HEK293 (cell line): ENCODE measurements at regions not wholly inside any gene's neighbourhood (a gene's known extent, or its start where the extent isn't known, plus 50 kb on each side); places are given as distances from the start of the nearest gene placed in this dataset.

Experiments
- CTCF ChIA-PET: fragments of 350-600 bp; formaldehyde crosslinking; extraction: SDS; loops from one replicate; lab custom pipeline; 2021; ENCODE audit warnings: antibody characterized with exemption; lab: Yijun Ruan, JAX
- POLR2A ChIA-PET: fragments of 300-600 bp; formaldehyde crosslinking; extraction: SDS; loops from one replicate; lab custom pipeline; 2020; ENCODE audit warnings: antibody characterized with exemption, inconsistent platforms; lab: Yijun Ruan, JAX
- H3K27ac ChIP-seq: fragments of 200-500 bp; sonication (Bioruptor generic); 2 replicates; pipeline ENCODE4 v1.5.1; 2014; ENCODE audit warnings: low read depth, low read length, control low read depth, inconsistent platforms; ENCODE audit errors: extremely low read depth
- H3K36me3 ChIP-seq, 2 experiments: fragments of 200-500 bp in 1 of 2; sonication (Bioruptor generic) in 1 of 2; 1 replicate in 1 of 2; 2 replicates in 1 of 2; pipeline ENCODE4 v1.5.1; 2014 to 2017; ENCODE audit warnings: inconsistent platforms in 2 of 2, low read length in 2 of 2; ENCODE audit not compliant: control insufficient read depth in 2 of 2, insufficient read depth in 1 of 2
- H3K4me1 ChIP-seq: fragments of 200-500 bp; sonication (Bioruptor generic); 2 replicates; pipeline ENCODE4 v1.5.1; 2014; ENCODE audit warnings: mild to moderate bottlenecking, low read length, inconsistent platforms; ENCODE audit not compliant: control insufficient read depth, insufficient read depth
- H3K4me3 ChIP-seq: 2 replicates; pipeline ENCODE4 v1.5.1; 2011; ENCODE audit warnings: low read depth, mild to moderate bottlenecking, control low read depth, low read length, moderate library complexity
- H3K9me3 ChIP-seq: fragments of 200-500 bp; sonication (Bioruptor generic); 2 replicates; pipeline ENCODE4 v1.5.1; 2014; ENCODE audit warnings: low read depth, low read length, inconsistent platforms; ENCODE audit not compliant: control insufficient read depth, insufficient read depth
- HOXD13 ChIP-seq: sonication (generic); formaldehyde crosslinking; IDR thresholded peaks from 2 replicates; pipeline ENCODE4 v1.8.0; 2022; ENCODE audit warnings: missing genetic modification reagents, borderline replicate concordance
- MEIS1 ChIP-seq: sonication (generic); formaldehyde crosslinking; IDR thresholded peaks from 2 replicates; pipeline ENCODE4 v1.8.1; 2022; ENCODE audit warnings: missing genetic modification reagents, mild to moderate bottlenecking, borderline replicate concordance
- SP7 ChIP-seq: fragments of 450-650 bp; formaldehyde crosslinking; IDR thresholded peaks from 2 replicates; pipeline ENCODE4 v1.5.1; 2016; ENCODE audit warnings: missing biosample characterization, missing genetic modification characterization
- ZBTB8A ChIP-seq: fragments of 450-650 bp; formaldehyde crosslinking; IDR thresholded peaks from 2 replicates; pipeline ENCODE4 v1.5.1; 2016; ENCODE audit warnings: missing biosample characterization, missing genetic modification characterization
- ZFHX2 ChIP-seq: fragments of 450-650 bp; formaldehyde crosslinking; conservative IDR thresholded peaks from 2 replicates; pipeline ENCODE4 v1.5.1; 2016; ENCODE audit warnings: missing biosample characterization, missing genetic modification characterization
- ZNF140 ChIP-seq: fragments of 450-650 bp; formaldehyde crosslinking; IDR thresholded peaks from 2 replicates; pipeline ENCODE4 v1.5.1; 2016; ENCODE audit warnings: missing biosample characterization, missing genetic modification characterization
- ZNF175 ChIP-seq: fragments of 450-650 bp; formaldehyde crosslinking; IDR thresholded peaks from 2 replicates; pipeline ENCODE4 v1.5.1; 2016; ENCODE audit warnings: missing biosample characterization, missing genetic modification characterization
- ZNF2 ChIP-seq: fragments of 450-650 bp; formaldehyde crosslinking; IDR thresholded peaks from 2 replicates; pipeline ENCODE4 v1.5.1; 2016; ENCODE audit warnings: missing biosample characterization, missing genetic modification characterization
- ZNF23 ChIP-seq: fragments of 450-650 bp; formaldehyde crosslinking; IDR thresholded peaks from 2 replicates; pipeline ENCODE4 v1.5.1; 2016; ENCODE audit warnings: missing biosample characterization, missing genetic modification characterization, borderline replicate concordance
- ZNF24 ChIP-seq: fragments of 450-650 bp; formaldehyde crosslinking; IDR thresholded peaks from 2 replicates; pipeline ENCODE4 v1.5.1; 2016; ENCODE audit warnings: missing biosample characterization, missing genetic modification characterization
- ZNF266 ChIP-seq: fragments of 450-650 bp; formaldehyde crosslinking; IDR thresholded peaks from 2 replicates; pipeline ENCODE4 v1.5.1; 2016; ENCODE audit warnings: missing biosample characterization, missing genetic modification characterization, low read depth
- ZNF501 ChIP-seq: fragments of 450-650 bp; formaldehyde crosslinking; IDR thresholded peaks from 2 replicates; pipeline ENCODE4 v1.5.1; 2016; ENCODE audit warnings: missing biosample characterization, missing genetic modification characterization
- ZNF610 ChIP-seq: fragments of 450-650 bp; formaldehyde crosslinking; IDR thresholded peaks from 2 replicates; pipeline ENCODE4 v1.5.1; 2016; ENCODE audit warnings: missing biosample characterization, missing genetic modification characterization, borderline replicate concordance
- ZNF843 ChIP-seq: fragments of 450-650 bp; formaldehyde crosslinking; IDR thresholded peaks from 2 replicates; pipeline ENCODE4 v1.5.1; 2016; ENCODE audit warnings: missing biosample characterization, missing genetic modification characterization
- ZXDB ChIP-seq: fragments of 450-650 bp; formaldehyde crosslinking; IDR thresholded peaks from 2 replicates; pipeline ENCODE4 v1.5.1; 2016; ENCODE audit warnings: missing biosample characterization, missing genetic modification characterization
- TF ChIP-seq, protein P1 (sequence below): fragments of 450-650 bp; formaldehyde crosslinking; IDR thresholded peaks from 2 replicates; pipeline ENCODE4 v1.5.1; 2016; ENCODE audit warnings: missing biosample characterization, missing genetic modification characterization
- TF ChIP-seq, protein P2 (sequence below): fragments of 450-650 bp; formaldehyde crosslinking; IDR thresholded peaks from 2 replicates; pipeline ENCODE4 v1.5.1; 2016; ENCODE audit warnings: missing biosample characterization, missing genetic modification characterization, borderline replicate concordance
- TF ChIP-seq, protein P3 (sequence below): fragments of 450-650 bp; formaldehyde crosslinking; IDR thresholded peaks from 2 replicates; pipeline ENCODE4 v1.5.1; 2016; ENCODE audit warnings: missing biosample characterization, missing genetic modification characterization, low read depth
- TF ChIP-seq, protein P4 (sequence below): fragments of 450-650 bp; formaldehyde crosslinking; conservative IDR thresholded peaks from 2 replicates; pipeline ENCODE4 v1.5.1; 2016; ENCODE audit warnings: low read depth, missing biosample characterization, missing genetic modification characterization
- TF ChIP-seq, protein P5 (sequence below): fragments of 450-650 bp; formaldehyde crosslinking; IDR thresholded peaks from 2 replicates; pipeline ENCODE4 v1.5.1; 2016; ENCODE audit warnings: missing biosample characterization, missing genetic modification characterization
- TF ChIP-seq, protein P6 (sequence below): fragments of 450-650 bp; formaldehyde crosslinking; IDR thresholded peaks from 2 replicates; pipeline ENCODE4 v1.5.1; 2016; ENCODE audit warnings: missing biosample characterization, missing genetic modification characterization

DNA sequence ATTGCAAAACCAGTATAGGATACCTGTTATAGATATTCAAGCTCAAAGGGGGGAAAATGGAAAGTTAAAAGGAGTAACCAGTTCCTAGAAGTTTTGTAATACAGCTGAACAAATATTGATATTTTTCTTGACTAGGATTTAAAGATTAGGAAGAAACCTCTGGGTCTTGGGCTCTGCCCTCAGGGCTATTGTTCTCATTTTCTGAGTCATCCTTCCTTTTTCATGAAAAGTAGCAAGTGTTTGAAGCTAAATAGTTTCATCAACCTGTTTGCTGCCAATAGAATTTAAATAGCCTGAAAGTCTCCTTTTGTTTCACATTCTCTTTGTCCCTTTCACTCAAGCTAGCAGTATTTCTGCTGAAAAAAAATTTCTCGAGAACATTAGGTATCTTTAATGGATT, 1061.1 kb upstream of the GHITM start (continued):
- TF ChIP-seq ZNF2 (tag by site-specific recombination), result no peak
- TF ChIP-seq, protein P1, sequence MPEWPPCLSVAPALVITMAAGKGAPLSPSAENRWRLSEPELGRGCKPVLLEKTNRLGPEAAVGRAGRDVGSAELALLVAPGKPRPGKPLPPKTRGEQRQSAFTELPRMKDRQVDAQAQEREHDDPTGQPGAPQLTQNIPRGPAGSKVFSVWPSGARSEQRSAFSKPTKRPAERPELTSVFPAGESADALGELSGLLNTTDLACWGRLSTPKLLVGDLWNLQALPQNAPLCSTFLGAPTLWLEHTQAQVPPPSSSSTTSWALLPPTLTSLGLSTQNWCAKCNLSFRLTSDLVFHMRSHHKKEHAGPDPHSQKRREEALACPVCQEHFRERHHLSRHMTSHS, result no peak
- TF ChIP-seq, protein P2, sequence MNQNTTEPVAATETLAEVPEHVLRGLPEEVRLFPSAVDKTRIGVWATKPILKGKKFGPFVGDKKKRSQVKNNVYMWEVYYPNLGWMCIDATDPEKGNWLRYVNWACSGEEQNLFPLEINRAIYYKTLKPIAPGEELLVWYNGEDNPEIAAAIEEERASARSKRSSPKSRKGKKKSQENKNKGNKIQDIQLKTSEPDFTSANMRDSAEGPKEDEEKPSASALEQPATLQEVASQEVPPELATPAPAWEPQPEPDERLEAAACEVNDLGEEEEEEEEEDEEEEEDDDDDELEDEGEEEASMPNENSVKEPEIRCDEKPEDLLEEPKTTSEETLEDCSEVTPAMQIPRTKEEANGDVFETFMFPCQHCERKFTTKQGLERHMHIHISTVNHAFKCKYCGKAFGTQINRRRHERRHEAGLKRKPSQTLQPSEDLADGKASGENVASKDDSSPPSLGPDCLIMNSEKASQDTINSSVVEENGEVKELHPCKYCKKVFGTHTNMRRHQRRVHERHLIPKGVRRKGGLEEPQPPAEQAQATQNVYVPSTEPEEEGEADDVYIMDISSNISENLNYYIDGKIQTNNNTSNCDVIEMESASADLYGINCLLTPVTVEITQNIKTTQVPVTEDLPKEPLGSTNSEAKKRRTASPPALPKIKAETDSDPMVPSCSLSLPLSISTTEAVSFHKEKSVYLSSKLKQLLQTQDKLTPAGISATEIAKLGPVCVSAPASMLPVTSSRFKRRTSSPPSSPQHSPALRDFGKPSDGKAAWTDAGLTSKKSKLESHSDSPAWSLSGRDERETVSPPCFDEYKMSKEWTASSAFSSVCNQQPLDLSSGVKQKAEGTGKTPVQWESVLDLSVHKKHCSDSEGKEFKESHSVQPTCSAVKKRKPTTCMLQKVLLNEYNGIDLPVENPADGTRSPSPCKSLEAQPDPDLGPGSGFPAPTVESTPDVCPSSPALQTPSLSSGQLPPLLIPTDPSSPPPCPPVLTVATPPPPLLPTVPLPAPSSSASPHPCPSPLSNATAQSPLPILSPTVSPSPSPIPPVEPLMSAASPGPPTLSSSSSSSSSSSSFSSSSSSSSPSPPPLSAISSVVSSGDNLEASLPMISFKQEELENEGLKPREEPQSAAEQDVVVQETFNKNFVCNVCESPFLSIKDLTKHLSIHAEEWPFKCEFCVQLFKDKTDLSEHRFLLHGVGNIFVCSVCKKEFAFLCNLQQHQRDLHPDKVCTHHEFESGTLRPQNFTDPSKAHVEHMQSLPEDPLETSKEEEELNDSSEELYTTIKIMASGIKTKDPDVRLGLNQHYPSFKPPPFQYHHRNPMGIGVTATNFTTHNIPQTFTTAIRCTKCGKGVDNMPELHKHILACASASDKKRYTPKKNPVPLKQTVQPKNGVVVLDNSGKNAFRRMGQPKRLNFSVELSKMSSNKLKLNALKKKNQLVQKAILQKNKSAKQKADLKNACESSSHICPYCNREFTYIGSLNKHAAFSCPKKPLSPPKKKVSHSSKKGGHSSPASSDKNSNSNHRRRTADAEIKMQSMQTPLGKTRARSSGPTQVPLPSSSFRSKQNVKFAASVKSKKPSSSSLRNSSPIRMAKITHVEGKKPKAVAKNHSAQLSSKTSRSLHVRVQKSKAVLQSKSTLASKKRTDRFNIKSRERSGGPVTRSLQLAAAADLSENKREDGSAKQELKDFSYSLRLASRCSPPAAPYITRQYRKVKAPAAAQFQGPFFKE (tag by site-specific recombination), result no peak

DNA sequence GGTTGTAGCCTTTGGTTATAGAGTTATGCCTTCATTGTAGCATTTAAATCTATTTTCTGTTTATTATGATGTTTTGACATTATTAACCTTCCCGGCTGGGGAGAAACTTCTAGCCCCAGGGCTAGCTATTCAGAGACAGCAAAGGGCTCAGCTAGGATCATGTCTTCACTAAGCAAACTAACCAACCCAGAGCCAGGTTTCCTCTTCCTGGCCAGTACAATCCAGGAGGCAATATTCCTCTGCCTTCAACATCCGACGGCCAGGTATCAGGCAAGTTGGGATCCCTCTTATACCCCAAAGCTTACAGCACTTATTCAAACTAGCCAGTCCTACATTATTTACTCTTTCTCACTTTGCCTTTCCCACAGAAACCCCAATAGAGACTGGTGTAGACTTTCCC, 1060.7 kb upstream of the GHITM start:
- Histone ChIP-seq H3K4me3 (no peak overlapping the region), H3K9me3 (no peaks in the 10 kb centered on the region), H3K36me3 (no peaks in the 10 kb centered on the region), H3K4me1 (peaks cover 4% of the 10 kb centered on the region), H3K27ac (no peak overlapping the region)
- ChIA-PET POLR2A (no interaction called here), CTCF (interaction anchor here (0.6 kb wide), 1 partner anchor 340 kb away, joined by 3 read pairs; no protein-coding TSS in a partner anchor)
- no peak for TF ChIP-seq ZNF140
- TF ChIP-seq ZNF610, result no peak
- no peak for TF ChIP-seq ZNF175
- TF ChIP-seq ZNF266, result no peak
- TF ChIP-seq, protein P3, sequence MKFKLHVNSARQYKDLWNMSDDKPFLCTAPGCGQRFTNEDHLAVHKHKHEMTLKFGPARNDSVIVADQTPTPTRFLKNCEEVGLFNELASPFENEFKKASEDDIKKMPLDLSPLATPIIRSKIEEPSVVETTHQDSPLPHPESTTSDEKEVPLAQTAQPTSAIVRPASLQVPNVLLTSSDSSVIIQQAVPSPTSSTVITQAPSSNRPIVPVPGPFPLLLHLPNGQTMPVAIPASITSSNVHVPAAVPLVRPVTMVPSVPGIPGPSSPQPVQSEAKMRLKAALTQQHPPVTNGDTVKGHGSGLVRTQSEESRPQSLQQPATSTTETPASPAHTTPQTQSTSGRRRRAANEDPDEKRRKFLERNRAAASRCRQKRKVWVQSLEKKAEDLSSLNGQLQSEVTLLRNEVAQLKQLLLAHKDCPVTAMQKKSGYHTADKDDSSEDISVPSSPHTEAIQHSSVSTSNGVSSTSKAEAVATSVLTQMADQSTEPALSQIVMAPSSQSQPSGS (tag by site-specific recombination), result no peak
- TF ChIP-seq, protein P4, sequence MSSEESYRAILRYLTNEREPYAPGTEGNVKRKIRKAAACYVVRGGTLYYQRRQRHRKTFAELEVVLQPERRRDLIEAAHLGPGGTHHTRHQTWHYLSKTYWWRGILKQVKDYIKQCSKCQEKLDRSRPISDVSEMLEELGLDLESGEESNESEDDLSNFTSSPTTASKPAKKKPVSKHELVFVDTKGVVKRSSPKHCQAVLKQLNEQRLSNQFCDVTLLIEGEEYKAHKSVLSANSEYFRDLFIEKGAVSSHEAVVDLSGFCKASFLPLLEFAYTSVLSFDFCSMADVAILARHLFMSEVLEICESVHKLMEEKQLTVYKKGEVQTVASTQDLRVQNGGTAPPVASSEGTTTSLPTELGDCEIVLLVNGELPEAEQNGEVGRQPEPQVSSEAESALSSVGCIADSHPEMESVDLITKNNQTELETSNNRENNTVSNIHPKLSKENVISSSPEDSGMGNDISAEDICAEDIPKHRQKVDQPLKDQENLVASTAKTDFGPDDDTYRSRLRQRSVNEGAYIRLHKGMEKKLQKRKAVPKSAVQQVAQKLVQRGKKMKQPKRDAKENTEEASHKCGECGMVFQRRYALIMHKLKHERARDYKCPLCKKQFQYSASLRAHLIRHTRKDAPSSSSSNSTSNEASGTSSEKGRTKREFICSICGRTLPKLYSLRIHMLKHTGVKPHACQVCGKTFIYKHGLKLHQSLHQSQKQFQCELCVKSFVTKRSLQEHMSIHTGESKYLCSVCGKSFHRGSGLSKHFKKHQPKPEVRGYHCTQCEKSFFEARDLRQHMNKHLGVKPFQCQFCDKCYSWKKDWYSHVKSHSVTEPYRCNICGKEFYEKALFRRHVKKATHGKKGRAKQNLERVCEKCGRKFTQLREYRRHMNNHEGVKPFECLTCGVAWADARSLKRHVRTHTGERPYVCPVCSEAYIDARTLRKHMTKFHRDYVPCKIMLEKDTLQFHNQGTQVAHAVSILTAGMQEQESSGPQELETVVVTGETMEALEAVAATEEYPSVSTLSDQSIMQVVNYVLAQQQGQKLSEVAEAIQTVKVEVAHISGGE, result no peak
- no peak for TF ChIP-seq ZNF24 (tag by site-specific recombination)
- TF ChIP-seq ZNF501 (tag by site-specific recombination), result no peak

DNA sequence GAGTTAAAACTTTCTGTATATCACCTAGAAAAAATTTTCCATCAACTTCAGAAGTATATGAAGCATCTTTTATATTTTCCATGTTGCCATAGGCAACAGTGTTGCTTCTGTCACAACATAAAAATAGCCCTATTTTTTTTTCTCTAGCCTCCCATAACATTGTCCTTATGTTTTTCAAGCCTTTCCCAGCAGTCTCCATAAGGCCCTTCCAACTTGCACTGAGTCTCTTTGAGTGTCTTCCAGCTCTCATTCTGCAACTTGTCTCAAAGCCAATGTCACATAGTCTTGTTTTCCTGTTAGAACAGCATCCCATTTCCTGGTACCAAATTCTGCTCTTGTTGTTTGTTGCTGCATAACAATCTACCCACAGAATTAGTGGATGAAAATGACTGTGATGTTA, 1055.5 kb upstream of the GHITM start:
- POLR2A ChIA-PET, result no interaction called here
- Histone ChIP-seq H3K4me3 (no peak overlapping the region), H3K9me3 (no peaks in the 10 kb centered on the region), H3K4me1 (no peaks in the 10 kb centered on the region), H3K27ac (no peak overlapping the region), H3K36me3 (no peaks in the 10 kb centered on the region)
- CTCF ChIA-PET, result no interaction called here
- TF ChIP-seq, protein P5, sequence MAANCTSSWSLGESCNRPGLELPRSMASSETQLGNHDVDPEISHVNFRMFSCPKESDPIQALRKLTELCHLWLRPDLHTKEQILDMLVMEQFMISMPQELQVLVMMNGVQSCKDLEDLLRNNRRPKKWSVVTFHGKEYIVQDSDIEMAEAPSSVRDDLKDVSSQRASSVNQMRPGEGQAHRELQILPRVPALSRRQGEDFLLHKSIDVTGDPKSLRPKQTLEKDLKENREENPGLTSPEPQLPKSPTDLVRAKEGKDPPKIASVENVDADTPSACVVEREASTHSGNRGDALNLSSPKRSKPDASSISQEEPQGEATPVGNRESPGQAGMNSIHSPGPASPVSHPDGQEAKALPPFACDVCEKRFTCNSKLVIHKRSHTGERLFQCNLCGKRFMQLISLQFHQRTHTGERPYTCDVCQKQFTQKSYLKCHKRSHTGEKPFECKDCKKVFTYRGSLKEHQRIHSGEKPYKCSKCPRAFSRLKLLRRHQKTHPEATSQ, result no peak
- TF ChIP-seq MEIS1 (CRISPR knock-in tag) (no peak), HOXD13 (CRISPR knock-in tag) (no peak), ZXDB (tag by site-specific recombination) (no peak), ZFHX2 (tag by site-specific recombination) (no peak), ZNF843 (tag by site-specific recombination) (no peak), ZNF23 (tag by site-specific recombination) (no peak), ZBTB8A (tag by site-specific recombination) (no peak), SP7 (tag by site-specific recombination) (no peak)
- TF ChIP-seq, protein P6, sequence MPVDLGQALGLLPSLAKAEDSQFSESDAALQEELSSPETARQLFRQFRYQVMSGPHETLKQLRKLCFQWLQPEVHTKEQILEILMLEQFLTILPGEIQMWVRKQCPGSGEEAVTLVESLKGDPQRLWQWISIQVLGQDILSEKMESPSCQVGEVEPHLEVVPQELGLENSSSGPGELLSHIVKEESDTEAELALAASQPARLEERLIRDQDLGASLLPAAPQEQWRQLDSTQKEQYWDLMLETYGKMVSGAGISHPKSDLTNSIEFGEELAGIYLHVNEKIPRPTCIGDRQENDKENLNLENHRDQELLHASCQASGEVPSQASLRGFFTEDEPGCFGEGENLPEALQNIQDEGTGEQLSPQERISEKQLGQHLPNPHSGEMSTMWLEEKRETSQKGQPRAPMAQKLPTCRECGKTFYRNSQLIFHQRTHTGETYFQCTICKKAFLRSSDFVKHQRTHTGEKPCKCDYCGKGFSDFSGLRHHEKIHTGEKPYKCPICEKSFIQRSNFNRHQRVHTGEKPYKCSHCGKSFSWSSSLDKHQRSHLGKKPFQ (tag by site-specific recombination), result no peak
